HL-60/S4 treated with phorbol 12-myristate 13-acetate at 8.2 ng/mL for 4 days and 3 days (cell line): ENCODE measurements at regions not wholly inside any gene's neighbourhood (a gene's known extent, or its start where the extent isn't known, plus 50 kb on each side); places are given as distances from the start of the nearest gene placed in this dataset.
"Not testable (repeated sequence)": the region's sequence is repeated elsewhere in the genome, so short reads cannot be mapped to it uniquely, and the experiment has no call there.

Experiments
- in situ Hi-C: fragments of 300-500 bp; cut with MboI; formaldehyde crosslinking; loops from 2 replicates; pipeline ENCODE4 v1.15.0; 2022; ENCODE audit warnings: low sequenced_read_pairs

DNA sequence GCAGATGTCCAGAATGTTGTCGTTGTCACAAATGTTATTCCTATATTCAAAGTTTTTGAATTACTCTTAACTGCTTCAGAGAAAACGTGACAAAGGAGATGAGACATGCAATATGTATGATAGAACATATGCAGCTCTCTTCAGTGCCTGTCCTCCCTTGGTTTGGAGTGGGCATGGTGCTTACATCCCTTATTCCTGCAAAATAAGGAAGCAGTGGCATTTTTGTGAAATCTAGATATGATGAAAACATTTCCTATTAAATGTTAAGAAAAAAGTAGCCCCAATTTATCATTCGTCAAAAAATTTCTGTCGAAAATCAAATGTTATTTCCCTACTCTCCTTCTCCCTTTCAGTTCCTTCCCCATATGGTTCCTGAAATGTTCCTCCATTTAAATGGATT, 457.5 kb upstream of the FANCL start:
- in situ Hi-C loops: no loop called here

DNA sequence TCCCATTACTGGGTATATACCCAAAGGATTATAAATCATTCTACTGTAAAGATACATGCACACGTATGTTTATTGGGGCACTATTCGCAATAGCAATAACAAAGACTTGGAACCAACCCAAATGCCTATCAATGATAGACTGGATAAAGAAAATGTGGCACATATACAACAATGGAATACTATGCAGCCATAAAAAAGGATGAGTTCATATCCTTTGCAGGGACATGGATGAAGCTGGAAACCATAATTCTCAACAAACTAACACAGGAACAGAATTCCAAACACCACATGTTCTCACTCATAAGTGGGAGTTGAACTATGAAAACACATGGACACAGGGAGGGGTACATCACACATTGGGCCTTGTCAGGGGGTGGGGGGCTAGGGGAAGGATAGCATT, 453.0 kb upstream of the FANCL start:
- in situ Hi-C loops: not testable (repeated sequence)

DNA sequence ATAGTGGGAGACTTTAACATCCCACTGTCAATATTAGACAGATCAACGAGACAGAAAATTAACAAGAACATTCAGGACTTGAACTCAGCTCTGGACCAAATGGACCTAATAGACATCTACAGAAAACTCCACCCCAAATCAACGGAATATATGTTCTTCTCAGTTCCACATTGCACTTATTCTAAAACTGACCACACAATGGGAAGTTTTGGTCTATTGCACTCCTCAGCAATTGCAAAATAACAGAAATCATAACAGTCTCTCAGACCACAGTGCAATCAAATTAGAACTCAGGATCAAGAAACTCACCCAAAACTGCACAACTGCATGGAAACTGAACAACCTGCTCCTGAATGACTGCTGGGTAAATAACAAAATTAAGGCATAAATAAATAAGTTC, 449.9 kb upstream of the FANCL start:
- in situ Hi-C loops: not testable (repeated sequence)

DNA sequence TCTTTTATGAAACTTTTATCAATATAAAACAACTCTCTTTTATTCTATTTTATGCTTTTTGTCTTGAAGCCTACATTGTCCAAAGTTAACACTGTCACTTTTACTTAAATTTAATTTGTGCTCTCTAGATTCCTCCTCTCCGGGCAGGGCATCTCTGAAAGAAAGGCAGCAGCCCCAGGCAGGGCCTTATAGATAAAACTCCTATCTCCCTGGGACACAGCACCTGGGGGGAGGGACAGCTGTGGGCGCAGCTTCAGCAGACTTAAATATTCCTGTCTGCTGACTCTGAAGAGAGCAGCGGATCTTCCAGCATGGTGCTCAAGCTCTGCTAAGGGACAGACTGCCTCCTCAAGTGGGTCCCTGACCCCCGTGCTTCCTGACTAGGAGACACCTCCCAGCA, 447.7 kb upstream of the FANCL start:
- in situ Hi-C loops: no loop called here

DNA sequence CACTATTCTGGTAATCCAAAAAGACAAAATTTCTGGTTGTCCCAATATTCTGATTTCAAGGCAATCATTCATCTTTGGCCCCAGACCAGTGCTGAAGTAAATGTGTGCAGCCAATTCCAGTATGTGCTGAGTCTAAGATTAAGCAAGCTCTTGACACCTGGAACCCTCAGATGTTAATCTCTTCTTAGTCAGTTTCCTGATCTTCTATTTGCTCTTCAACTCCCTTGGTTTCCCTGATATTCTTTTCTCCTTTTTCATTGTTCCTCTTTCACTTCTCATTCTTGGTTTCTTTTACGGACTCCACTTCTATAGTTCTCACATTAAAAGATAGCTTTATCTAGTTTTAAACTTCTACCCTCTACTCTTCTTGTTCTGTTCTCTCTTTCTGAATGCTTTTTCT, 445.7 kb upstream of the FANCL start:
- in situ Hi-C loops: no loop called here

DNA sequence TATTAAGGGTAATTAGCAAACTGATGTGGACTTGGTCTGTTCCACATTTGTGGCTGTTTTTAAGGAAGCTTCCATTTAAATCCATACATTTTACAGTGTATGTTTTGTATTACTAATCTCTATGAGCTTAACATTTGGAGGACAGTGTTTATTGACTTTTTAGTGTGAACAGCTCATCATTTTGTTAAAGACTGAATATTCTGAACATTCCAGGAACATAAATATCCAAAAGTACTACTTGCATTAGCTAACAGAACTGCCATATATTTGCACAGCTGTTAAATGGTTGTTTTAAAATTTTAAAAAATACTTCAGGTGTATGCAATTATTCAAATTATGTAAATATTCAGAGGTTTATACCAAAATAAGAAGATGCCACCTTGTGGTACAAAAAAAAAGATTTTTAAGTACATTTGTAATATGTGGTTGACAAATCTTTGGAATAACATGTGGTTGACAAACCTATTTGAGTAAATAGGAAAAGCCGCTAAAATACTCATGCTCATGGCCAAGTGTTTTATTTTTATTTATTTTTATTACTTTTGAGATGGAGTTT, 439.7 kb upstream of the FANCL start:
- in situ Hi-C loops: no loop called here

DNA sequence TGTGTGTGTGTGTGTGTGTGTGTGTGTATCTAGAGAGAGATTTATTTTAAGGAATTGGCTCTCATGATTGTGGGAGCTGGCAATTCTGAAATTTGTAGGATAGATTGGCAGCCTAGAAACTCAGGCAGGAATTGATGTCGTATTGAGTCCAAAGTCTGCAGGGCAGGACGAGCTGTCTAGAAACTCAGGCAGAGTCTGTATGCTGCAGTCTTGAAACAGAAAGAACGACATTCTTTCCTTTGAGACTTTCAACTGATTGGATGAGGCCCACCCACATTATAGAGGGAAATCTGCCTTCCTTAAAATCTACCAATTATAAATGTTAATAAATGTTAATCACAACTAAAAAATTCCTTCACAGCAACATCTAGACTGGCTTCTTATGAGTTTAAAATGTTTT, 436.6 kb upstream of the FANCL start:
- in situ Hi-C loops: no loop called here

DNA sequence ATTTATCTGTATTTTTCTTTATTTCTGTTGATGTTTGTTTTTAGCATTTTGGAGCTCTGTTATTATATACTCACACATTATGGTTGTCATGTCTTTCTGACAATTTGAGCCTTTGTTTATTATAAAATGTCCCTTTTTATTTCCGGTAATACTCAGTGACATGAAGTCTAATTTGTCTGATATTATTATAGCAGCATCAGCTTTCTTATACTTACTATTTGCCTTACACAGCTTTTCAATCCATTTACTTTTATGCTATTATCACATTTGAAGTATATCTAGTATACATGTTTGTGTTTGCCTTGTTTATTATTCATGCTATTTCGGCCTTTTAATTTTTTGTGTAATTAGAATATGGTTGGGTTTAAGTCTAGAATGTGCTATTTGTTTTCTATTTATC, 430.6 kb upstream of the FANCL start:
- in situ Hi-C loops: no loop called here

DNA sequence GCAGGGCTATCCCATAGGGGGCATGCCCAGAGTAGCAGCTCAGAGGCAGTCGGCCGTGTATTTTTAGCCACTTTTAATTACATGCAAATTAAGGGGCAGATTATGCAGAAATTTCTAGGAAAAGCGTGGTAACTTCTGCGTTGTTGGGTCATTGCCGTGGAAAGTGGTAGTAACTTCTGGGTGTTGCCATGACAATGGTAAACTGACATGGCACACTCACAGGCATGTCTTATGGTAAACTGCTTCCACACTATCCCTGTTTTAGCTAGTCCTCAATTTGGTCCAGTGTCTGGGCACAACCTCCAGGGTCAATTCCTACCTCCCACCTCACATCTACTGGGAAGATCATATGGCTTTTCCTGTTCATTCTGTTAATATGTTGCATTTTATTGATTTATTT, 428.9 kb upstream of the FANCL start:
- in situ Hi-C loops: no loop called here

DNA sequence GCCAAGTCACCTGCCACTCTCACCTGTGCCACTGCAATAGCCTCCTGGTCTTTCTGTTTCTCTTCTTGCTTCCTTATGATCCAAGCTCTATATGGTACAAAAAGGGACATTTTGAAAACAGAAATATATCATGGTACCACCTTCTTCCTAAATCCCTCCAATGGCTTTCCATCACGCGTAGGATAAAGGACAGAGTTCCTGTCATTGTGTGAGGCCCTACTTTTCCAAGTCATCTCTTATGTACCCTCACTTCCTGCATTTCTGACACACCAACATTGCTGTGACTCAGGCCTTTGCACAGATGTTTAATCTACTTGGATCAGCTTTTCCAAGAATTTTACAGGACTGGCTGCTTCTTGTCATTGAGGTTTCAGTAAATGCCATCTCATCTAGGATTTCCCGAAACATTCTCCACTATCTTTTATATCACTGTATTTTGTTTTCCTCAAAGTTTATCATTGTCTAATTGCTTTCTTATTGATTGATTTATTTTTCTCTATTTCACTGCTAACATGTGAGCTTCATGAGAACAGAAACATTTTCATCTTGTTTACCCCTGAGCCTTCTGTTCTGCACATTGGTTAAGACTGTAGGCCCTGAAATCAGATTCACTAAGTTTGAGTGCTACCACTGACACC, 426.1 kb upstream of the FANCL start:
- in situ Hi-C loops: no loop called here

DNA sequence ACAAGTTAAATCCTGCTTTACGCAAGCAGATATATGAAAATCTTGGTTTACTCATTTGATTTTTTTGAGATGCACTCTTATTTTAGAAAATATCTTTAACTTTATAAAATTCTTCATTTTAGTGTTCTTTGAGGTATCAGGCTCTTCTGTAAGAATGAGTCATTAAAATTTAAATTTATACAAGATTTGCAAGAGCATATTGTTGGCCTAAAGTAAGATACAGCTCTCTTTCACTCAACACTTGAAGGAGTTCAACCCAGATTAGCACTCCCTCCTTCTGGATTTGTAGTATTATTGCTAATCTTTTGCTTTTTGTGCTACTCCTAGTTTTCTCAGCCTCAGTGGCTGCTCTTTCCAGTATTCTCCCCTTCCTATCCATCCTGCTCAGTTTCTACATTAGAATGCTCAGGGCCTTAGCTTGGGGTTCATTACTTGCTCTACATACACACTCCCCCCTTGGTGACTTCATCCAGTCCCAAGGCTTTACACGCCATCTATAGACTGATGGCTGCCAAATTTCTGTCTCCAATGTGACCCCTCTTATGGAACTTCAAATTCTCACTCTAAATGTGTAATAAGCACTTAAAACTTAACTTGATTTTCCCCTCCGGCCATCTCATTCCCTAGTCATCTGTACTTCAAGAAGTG, 425.3 kb upstream of the FANCL start:
- in situ Hi-C loops: no loop called here

DNA sequence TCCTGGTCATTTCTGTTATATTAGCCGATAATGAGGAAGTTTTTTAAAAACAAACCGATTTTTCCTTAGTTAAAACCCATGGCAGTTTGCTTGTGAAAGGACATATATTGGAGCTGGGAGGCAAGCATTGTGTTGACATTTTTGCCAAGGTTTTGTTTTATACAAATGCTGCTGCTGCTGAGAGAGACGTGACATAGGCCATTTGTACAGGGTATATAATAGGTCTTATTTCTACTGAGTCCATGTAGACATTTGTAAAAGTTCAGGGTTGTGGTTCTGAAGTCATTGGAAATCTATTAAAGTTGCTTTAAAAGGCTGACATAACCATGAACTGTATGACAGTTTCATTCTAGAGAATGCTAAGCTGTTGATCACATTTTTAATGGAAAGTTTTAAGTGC, 424.0 kb upstream of the FANCL start:
- in situ Hi-C loops: no loop called here

DNA sequence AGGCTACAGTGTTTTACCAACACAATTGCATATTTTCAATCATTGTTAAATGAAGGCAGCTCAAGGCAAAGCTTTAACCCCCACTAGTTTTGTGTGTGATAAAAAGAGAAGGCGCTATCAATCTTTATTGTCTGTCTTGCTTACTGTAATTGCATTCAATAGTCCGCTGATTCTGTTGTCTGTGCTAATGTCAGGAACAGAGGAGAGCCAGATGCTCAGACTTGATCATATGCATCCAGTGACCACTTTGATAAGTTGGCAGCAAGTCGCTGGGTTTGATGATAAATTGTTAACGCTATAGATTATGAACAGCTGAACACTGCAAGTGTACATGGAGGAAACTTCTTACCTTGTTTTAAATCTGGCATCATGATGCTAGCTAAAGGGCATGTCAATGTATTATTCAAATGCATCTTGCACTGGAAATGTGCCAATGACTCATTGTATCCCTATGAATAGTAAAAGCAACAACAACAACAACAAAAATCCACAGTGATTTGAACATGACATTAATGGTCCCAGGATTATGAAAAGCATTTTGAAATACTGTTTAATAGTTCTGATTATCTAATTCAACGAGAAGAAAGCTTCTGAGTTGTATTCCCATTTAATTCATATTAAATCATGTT, 423.5 kb upstream of the FANCL start:
- in situ Hi-C loops: no loop called here

DNA sequence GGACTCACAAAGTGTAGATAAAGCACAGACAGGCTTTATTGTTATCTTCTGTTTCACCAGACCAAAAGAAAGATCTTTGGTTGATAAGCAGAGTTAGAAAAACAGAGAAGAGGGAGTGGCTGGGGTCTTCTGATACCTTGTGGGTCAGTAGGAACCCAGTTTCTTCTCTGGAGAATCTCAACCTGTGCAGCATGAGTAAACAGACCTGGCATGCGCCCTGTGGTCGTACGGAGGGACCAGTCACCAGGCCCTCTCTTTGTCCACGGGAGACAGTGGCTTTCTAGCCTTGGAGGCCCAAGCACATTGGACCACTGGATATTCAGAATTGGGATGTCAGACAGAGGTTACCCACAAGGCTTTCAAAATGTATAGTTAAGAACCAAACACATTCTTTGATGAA, 418.9 kb upstream of the FANCL start:
- in situ Hi-C loops: no loop called here

DNA sequence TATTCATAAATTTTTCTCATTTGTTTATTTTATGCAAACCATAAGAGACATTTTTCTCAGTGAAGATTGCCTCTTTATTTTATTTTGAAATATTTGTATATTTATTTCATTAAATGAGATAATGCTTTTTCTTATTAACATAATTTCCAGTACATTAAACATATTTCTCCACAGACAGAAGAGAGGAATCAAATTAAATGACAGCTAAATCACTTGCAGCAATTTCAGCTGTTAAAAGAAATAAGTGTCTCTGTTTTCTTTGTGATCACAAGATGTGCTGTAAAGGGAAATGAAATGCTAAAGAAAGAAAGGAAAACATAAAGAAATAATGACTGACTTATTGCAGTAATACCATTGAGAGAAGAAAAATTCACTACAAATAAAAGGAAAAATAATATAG, 414.0 kb upstream of the FANCL start:
- in situ Hi-C loops: no loop called here

DNA sequence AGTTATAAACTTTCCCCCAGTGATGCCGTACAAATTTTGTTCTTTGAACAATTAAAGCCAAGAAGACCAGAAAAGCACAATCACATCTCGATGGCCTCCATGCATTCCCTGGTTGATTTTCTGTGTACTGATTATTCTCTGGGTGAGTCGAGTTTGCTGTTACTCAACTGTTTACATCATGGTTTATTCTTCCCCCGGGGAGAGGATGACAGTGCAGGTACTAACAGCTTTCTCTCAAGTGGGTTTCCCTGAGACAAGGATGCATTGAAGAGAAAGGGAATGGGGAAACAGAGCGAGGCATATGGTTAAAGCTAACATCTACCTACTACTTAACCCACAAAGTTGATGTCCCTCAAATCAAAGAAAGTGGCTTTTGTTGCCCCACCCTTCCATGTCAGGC, 410.8 kb upstream of the FANCL start:
- in situ Hi-C loops: no loop called here

DNA sequence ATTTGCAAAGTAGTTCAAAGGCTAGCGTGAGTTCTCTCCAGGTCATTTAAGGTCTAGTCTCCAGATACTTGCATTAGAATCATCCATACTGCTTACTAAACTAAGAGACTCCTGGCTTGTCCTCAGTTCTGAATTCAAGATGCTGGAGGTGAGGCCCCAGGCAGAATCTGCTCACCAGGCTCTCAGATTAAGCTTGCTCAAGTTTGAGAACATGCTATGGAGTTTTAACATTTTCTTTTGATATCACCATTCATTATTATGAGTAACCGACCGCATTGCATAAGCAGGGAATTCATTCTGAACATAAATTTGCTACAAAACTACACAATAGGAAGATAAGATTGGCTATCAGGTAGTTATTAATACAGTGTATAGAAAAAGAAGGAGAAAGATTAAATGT, 409.7 kb upstream of the FANCL start:
- in situ Hi-C loops: no loop called here

DNA sequence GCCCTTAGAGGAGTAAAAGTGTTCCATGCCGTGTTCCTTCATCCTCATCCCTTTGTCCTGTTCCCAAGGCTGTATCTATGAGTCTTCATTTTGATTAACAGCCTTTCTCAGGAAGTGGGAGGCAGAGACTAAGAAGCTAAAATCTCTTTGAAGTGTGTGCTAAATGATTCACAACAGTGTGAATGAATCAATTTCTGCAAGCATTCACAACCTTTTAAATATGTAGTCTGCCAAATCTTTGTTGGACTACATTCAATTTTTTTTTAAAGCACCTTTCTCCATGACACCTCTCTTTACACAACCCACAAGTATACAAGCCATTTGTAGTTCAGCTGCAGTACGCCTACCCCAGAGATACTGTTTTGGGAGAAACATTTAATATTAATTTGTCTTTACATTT, 408.6 kb upstream of the FANCL start:
- in situ Hi-C loops: no loop called here

DNA sequence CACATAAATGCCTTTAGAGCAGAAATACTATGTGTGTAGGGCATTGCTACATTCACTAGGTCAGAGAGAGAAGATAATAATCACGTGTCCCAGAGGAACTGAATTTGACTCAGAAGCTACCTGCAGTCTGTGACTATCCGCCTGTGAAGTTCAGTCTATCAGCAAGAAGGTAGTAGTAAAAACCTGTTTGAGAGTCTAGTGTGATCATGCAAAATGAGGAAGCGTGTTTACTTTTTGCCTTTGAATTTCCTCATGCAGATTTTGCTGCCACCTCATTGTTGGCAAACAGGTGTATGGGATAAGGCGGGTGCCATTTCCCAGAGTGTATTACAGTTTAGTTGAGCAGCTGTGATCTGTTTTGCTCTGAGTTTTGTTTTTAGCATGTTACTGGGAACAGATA, 403.9 kb upstream of the FANCL start:
- in situ Hi-C loops: no loop called here

DNA sequence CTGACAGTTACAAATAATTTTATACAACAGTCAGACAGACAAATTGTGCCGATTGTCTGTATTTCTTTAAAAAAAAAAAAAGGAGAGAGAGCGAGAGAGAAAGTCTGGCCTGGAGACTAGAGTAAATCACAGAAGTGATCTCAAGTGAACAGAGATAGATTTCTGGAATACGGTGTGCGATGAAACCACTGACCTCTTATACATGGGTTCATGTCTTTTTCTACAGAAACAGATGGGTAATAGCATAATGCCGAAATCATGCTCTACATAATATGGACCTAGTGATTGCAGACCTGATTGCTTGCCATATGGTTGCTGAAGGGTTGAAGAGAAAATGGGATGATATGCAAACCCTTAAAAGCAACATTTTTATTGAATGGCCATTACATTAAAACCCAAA, 403.3 kb upstream of the FANCL start:
- in situ Hi-C loops: no loop called here

DNA sequence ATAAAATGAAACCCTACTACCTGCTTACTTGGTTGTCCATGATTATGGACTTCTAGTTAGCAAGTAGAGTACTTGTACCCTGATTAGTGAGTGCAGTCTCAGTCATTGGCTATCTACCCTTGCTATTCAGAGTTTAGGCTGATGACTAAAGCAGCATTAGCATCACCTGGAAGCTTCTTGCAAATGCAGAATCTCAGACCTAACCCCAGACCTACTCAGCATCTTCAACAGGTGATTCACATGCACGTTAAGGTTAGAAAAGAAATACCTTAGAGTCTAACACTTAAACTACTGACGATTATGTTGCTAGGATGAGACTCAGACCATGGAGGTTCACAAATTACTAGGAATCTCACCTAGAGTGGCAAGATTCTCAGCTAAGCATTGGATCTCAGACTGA, 399.9 kb upstream of the FANCL start:
- in situ Hi-C loops: no loop called here

DNA sequence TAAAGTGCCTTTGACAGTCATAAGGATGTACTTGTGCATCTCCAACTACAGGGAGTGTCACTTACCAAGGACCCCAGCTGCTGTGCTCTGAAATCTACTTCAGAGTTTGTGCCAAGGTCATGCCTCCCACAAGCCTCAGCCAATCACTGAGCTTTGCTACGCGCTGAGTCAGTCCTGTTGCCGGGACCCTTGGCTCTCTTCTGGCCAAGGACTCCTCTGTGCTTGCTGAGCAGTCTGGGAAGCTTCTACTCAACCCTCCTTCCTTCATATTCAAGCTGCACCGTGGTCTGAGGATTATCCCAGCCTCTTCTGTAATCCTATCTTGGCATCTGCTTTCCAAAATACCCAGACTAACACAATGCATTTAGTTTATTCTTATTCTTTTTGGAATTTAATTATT, 398.9 kb upstream of the FANCL start:
- in situ Hi-C loops: no loop called here
